ENCODE measurements at regions not wholly inside any gene's neighbourhood (a gene's known extent, or its start where the extent isn't known, plus 50 kb on each side); places are given as distances from the start of the nearest gene placed in this dataset.

DNA sequence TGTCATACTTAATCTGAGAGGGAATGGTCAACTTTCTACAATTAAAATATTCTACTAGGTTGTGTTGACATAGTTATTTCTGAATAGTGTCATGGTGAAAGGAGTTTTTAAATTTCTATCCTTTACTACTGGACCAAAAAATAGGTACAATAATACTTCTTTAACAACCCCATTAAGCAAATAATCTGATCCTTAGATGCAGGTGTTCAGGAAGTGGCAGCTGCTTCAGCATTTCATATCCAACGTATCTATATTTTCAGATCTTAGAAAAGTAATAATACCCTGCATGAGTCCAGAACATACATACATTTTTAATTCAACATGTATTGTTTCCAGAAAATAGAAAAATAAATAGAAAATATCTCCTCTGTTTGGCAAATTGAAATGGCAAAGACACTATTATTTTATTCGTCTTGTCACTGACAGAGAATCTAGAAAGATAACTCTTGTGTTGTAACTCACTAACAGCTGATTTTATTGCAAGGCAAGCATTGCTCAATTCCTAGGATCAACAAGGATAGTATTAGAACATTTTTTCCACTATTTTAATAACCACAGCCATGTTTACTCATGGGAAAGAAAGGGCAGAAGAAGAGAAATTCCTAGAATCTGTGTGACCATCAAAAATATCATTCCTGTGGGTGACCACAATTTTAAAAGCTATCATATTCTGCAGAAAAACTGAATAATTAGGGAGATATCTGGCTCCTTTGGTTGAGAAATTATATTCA, 159.3 kb upstream of the CNTNAP2 start:
- Histone ChIP-seq H3K27me3 (ENCODE audit: insufficient read depth, low read depth, severe bottlenecking) (no peaks in the 10 kb centered on the region), H3K4me3 (ENCODE audit: low read depth, low read length) (no peak overlapping the region), H3K27ac (no peak overlapping the region), H3K9me3 (ENCODE audit: severe bottlenecking) (no peaks in the 10 kb centered on the region), H3K36me3 (no peaks in the 10 kb centered on the region)
- TF ChIP-seq, protein P1, sequence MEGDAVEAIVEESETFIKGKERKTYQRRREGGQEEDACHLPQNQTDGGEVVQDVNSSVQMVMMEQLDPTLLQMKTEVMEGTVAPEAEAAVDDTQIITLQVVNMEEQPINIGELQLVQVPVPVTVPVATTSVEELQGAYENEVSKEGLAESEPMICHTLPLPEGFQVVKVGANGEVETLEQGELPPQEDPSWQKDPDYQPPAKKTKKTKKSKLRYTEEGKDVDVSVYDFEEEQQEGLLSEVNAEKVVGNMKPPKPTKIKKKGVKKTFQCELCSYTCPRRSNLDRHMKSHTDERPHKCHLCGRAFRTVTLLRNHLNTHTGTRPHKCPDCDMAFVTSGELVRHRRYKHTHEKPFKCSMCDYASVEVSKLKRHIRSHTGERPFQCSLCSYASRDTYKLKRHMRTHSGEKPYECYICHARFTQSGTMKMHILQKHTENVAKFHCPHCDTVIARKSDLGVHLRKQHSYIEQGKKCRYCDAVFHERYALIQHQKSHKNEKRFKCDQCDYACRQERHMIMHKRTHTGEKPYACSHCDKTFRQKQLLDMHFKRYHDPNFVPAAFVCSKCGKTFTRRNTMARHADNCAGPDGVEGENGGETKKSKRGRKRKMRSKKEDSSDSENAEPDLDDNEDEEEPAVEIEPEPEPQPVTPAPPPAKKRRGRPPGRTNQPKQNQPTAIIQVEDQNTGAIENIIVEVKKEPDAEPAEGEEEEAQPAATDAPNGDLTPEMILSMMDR (IDR thresholded peaks at IDR 0.05; ENCODE audit: low read depth, low read length) = no peak
- DNase-seq = no peak

DNA sequence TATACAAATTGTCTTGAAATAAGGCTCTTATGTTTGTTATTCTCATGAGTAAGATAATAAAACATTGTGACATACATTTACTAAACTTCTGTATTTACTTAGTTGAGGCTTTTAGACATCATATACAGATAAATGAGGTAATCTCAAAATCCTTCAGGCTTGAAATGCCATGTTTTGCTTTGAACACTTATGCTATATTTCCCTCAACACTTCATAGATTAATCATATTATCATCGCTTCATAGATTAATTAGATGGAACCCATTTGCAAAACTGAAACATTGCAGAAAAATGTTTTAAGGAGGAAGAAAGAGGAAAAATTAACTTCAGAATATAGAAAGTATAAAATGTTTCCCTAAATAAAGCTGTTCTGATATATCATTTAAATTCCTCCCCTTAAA, 165.0 kb upstream of the CNTNAP2 start:
- no peak for DNase-seq
- no peaks in the 10 kb centered on the region for H3K36me3 ChIP-seq
- H3K27me3 ChIP-seq (ENCODE audit: insufficient read depth, low read depth, severe bottlenecking) = no peaks in the 10 kb centered on the region
- no peak overlapping the region for H3K4me3 ChIP-seq (ENCODE audit: low read depth, low read length)
- TF ChIP-seq, protein P1 (IDR thresholded peaks at IDR 0.05; ENCODE audit: low read depth, low read length) = no peak
- no peaks in the 10 kb centered on the region for H3K9me3 ChIP-seq (ENCODE audit: severe bottlenecking)
- no peak overlapping the region for H3K27ac ChIP-seq

DNA sequence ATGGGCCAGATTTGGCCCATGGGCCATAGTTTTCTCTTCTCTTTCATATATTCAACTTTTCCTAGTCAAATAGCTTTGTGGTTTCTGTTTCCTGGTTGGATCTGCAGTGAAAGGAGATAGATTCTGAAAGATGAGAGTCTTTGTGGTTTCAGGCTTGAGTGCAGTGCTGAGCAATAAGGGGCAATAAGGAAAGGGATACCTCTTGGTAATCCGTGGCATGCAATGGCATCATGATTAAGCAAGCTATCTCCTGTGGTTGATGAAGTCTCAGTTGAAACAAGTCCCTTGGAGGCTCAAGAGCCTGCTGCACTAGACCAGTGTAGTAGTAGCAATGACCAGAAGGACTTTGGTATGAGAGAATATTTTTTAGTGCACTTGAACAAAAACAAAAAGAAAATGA, 187.7 kb upstream of the CNTNAP2 start:
- TF ChIP-seq, protein P1 (IDR thresholded peaks at IDR 0.05; ENCODE audit: low read depth, low read length) = no peak
- Histone ChIP-seq H3K36me3 (no peaks in the 10 kb centered on the region), H3K9me3 (ENCODE audit: severe bottlenecking) (no peaks in the 10 kb centered on the region), H3K4me3 (ENCODE audit: low read depth, low read length) (no peak overlapping the region), H3K27me3 (ENCODE audit: insufficient read depth, low read depth, severe bottlenecking) (no peaks in the 10 kb centered on the region), H3K27ac (no peak overlapping the region)
- no peak for DNase-seq

DNA sequence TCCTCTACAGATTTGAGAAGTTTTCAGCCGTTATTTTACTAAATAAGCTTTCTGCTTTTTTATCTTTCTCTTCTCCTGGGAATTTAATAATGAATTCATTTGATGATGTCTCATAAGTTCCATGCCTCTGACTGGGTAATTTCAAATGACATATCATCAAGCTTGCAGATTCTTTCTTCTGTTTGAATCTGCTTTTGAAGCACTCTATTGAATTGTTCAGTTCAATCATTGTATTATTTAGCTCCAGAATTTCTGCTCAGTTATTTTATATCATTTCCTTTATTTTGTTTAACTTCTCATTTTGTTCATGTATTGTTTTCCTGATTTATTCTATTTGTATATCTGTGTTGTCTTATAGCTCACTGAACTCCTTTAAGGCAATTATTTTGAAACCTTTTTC, 196.9 kb upstream of the CNTNAP2 start:
- no peak overlapping the region for H3K4me3 ChIP-seq (ENCODE audit: low read depth, low read length)
- TF ChIP-seq, protein P1 (IDR thresholded peaks at IDR 0.05; ENCODE audit: low read depth, low read length) = no peak
- H3K27me3 ChIP-seq (ENCODE audit: insufficient read depth, low read depth, severe bottlenecking) = no peaks in the 10 kb centered on the region
- no peaks in the 10 kb centered on the region for H3K36me3 ChIP-seq
- H3K9me3 ChIP-seq (ENCODE audit: severe bottlenecking) = no peaks in the 10 kb centered on the region
- H3K27ac ChIP-seq = no peak overlapping the region
- no peak for DNase-seq

DNA sequence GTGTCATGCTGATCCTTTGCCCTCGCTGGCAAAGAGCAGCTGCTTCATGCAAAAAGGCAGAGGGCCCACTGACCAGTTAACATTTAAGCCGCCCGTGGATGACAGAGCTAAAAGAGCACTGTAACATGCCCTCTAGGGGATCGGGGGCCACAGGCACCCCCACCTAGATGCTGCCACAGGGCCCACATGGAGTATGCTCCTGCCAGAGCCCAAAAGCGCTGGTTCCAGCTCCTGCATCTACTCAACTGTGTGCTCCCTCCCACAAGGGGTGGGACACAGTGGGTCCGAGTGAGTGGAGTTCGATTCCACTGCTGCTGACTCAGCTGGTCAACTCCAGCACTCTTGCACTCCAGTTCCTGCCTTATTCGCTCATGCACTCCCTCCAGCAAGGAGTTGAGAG, 199.8 kb upstream of the CNTNAP2 start:
- no peaks in the 10 kb centered on the region for H3K27me3 ChIP-seq (ENCODE audit: insufficient read depth, low read depth, severe bottlenecking)
- H3K36me3 ChIP-seq = no peaks in the 10 kb centered on the region
- H3K27ac ChIP-seq = no peak overlapping the region
- H3K9me3 ChIP-seq (ENCODE audit: severe bottlenecking) = no peaks in the 10 kb centered on the region
- DNase-seq = no peak
- H3K4me3 ChIP-seq (ENCODE audit: low read depth, low read length) = no peak overlapping the region
- TF ChIP-seq, protein P1 (IDR thresholded peaks at IDR 0.05; ENCODE audit: low read depth, low read length) = no peak

DNA sequence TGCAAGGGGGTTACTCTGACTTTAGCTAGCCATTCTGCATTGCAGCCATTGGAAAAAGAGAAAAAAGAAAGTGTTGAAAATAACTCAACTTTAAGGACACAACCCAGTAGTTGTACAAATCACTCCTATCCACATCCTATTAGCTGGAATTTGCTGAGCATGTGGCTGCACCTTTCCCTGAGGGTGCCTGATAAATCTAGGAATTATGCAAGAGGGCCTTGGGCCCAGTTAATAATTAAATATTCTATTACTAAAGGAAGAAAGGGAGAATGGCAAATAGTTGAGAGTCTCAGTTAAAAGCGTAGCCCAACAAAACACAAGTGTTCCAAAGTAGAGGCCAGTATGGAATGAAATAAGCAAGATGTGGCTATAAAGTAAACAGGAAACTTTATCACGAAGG, 200.9 kb upstream of the CNTNAP2 start:
- no peaks in the 10 kb centered on the region for H3K9me3 ChIP-seq (ENCODE audit: severe bottlenecking)
- H3K27ac ChIP-seq = no peak overlapping the region
- no peak overlapping the region for H3K4me3 ChIP-seq (ENCODE audit: low read depth, low read length)
- TF ChIP-seq, protein P1 (IDR thresholded peaks at IDR 0.05; ENCODE audit: low read depth, low read length) = no peak
- H3K27me3 ChIP-seq (ENCODE audit: insufficient read depth, low read depth, severe bottlenecking) = no peaks in the 10 kb centered on the region
- no peaks in the 10 kb centered on the region for H3K36me3 ChIP-seq
- no peak for DNase-seq

Measured in WERI-Rb-1 (cell line).